Left lung (tissue), 4 donors: ENCODE measurements at regions not wholly inside any gene's neighbourhood (a gene's known extent, or its start where the extent isn't known, plus 50 kb on each side); places are given as distances from the start of the nearest gene placed in this dataset.
"Not testable (repeated sequence)": the region's sequence is repeated elsewhere in the genome, so short reads cannot be mapped to it uniquely, and the experiment has no call there.

Source experiments
- ATAC-seq: fragments of 200-7000 bp; cut with Tn5 transposase; one replicate; pipeline ENCODE4 v1.9.1; 2020; ENCODE audit warnings: moderate library complexity
- DNase-seq, 4 donors: peaks; one replicate each; pipeline ENCODE4 v3.0.0-alpha.2; 2013 to 2020
- H3K27ac ChIP-seq, 2 donors: fragments of 200-600 bp; sonication (generic) in 1 of 2; one replicate each; pipeline versions ENCODE4 v1.5.0 to v1.8.0; 2020 to 2021
- H3K27me3 ChIP-seq, 2 donors: fragments of 200-600 bp; sonication (generic) in 1 of 2; one replicate each; pipeline versions ENCODE4 v1.5.0 to v1.8.0; 2020 to 2021
- H3K36me3 ChIP-seq, 2 donors: fragments of 200-600 bp; sonication (generic) in 1 of 2; one replicate each; pipeline versions ENCODE4 v1.5.0 to v1.8.0; 2020 to 2021
- H3K4me1 ChIP-seq, 2 donors: fragments of 200-600 bp; one replicate each; pipeline ENCODE4 v1.8.0; 2021
- H3K4me3 ChIP-seq, 2 donors: fragments of 200-600 bp; sonication (generic) in 1 of 2; one replicate each; pipeline versions ENCODE4 v1.5.0 to v1.8.0; 2020 to 2021; ENCODE audit warnings: mild to moderate bottlenecking in 1 of 2
- H3K9me3 ChIP-seq, 2 donors: fragments of 200-600 bp; sonication (generic) in 1 of 2; one replicate each; pipeline versions ENCODE4 v1.5.0 to v1.8.0; 2020 to 2021
- CTCF ChIP-seq, 2 donors: fragments of 200-600 bp; sonication (generic) in 1 of 2; IDR thresholded peaks; one replicate each; pipeline versions ENCODE4 v1.5.0 to v1.8.0; 2021; ENCODE audit warnings: antibody characterized with exemption in 2 of 2
- intact Hi-C, 2 donors: fragments of 100-400 bp; cut with DNase I; formaldehyde crosslinking; loops; one replicate each; pipeline versions ENCODE4 v1.11.2 to v1.14.2; 2022
- donor health status: DM: no; HTN: yes; CAD: no.
- donor health status: DM: no; HTN: no; CAD: no.

GRCh38 chr21:9008636-9009035 lies 1512.7 kb upstream of the TPTE start:
- no peak for TF ChIP-seq CTCF (IDR thresholded peaks at IDR 0.05)
- Histone ChIP-seq H3K9me3 (peaks cover 0 to 11% of the 10 kb centered on the region in 2 donors), H3K36me3 (no peaks in the 10 kb centered on the region), H3K4me3 (no peak overlapping the region), H3K27ac (no peak overlapping the region), H3K27me3 (peaks cover 0 to 82% of the 10 kb centered on the region in 2 donors), H3K4me1 (no peaks in the 10 kb centered on the region)
- no peak for ATAC-seq
- DNase-seq, result peak in 1 of 4 donors; percentile 72
- intact Hi-C loops, result no loop called here

GRCh38 chr21:9009267-9010016 lies 1511.9 kb upstream of the TPTE start:
- DNase-seq, intact Hi-C loops, H3K9me3 ChIP-seq, H3K27ac ChIP-seq, H3K36me3 ChIP-seq, ATAC-seq, H3K4me3 ChIP-seq, H3K4me1 ChIP-seq: not testable (repeated sequence)
- peaks cover 0 to 86% of the 10 kb centered on the region in 2 donors for H3K27me3 ChIP-seq

GRCh38 chr21:9010121-9010795 lies 1511.1 kb upstream of the TPTE start:
- H3K4me3 ChIP-seq, DNase-seq, H3K9me3 ChIP-seq, H3K27ac ChIP-seq, ATAC-seq, H3K4me1 ChIP-seq, H3K36me3 ChIP-seq, intact Hi-C loops: not testable (repeated sequence)
- H3K27me3 ChIP-seq, result peaks cover 0 to 79% of the 10 kb centered on the region in 2 donors

GRCh38 chr21:9010936-9011890 lies 1510.2 kb upstream of the TPTE start:
- H3K4me3 ChIP-seq, ATAC-seq, intact Hi-C loops, H3K36me3 ChIP-seq, H3K27ac ChIP-seq, H3K9me3 ChIP-seq, H3K4me1 ChIP-seq: not testable (repeated sequence)
- peaks cover 0 to 77% of the 10 kb centered on the region in 2 donors for H3K27me3 ChIP-seq
- DNase-seq, result peak in 1 of 4 donors; percentile 46

GRCh38 chr21:9011916-9012315 lies 1509.5 kb upstream of the TPTE start:
- H3K9me3 ChIP-seq, H3K36me3 ChIP-seq, H3K27ac ChIP-seq, ATAC-seq, H3K4me1 ChIP-seq, DNase-seq, H3K4me3 ChIP-seq, intact Hi-C loops: not testable (repeated sequence)
- peaks cover 0 to 70% of the 10 kb centered on the region in 2 donors for H3K27me3 ChIP-seq

- H3K27ac ChIP-seq, intact Hi-C loops, H3K36me3 ChIP-seq, H3K9me3 ChIP-seq, H3K4me1 ChIP-seq, ATAC-seq, H3K4me3 ChIP-seq: not testable (repeated sequence)
- peaks cover 0 to 61% of the 10 kb centered on the region in 2 donors for H3K27me3 ChIP-seq
- peak in 1 of 4 donors; percentile 40 for DNase-seq
These were observed 1507.7 kb upstream of the TPTE start for GRCh38 chr21:9013502-9014242.

GRCh38 chr21:9014243-9014734 lies 1507.1 kb upstream of the TPTE start:
- H3K36me3 ChIP-seq, H3K4me1 ChIP-seq, H3K27ac ChIP-seq, ATAC-seq, H3K9me3 ChIP-seq, intact Hi-C loops, H3K4me3 ChIP-seq: not testable (repeated sequence)
- H3K27me3 ChIP-seq, result peaks cover 0 to 61% of the 10 kb centered on the region in 2 donors
- peak in 1 of 4 donors; percentile 42 for DNase-seq

GRCh38 chr21:9015483-9016197 lies 1505.7 kb upstream of the TPTE start:
- DNase-seq, result peak in 1 of 4 donors; percentile 45
- H3K9me3 ChIP-seq, H3K4me3 ChIP-seq, H3K36me3 ChIP-seq, ATAC-seq, H3K4me1 ChIP-seq, intact Hi-C loops, H3K27ac ChIP-seq: not testable (repeated sequence)
- peaks cover 0 to 52% of the 10 kb centered on the region in 2 donors for H3K27me3 ChIP-seq

- DNase-seq, result peak in 1 of 4 donors; percentile 77
- H3K27ac ChIP-seq, H3K4me3 ChIP-seq, H3K4me1 ChIP-seq, intact Hi-C loops, ATAC-seq, H3K9me3 ChIP-seq, H3K36me3 ChIP-seq: not testable (repeated sequence)
- H3K27me3 ChIP-seq, result peaks cover 0 to 37% of the 10 kb centered on the region in 2 donors
These were observed 1504.2 kb upstream of the TPTE start for GRCh38 chr21:9017206-9017605.

GRCh38 chr21:9018731-9019253 lies 1502.6 kb upstream of the TPTE start:
- H3K27ac ChIP-seq, H3K4me1 ChIP-seq, H3K4me3 ChIP-seq, H3K9me3 ChIP-seq, intact Hi-C loops, ATAC-seq, H3K36me3 ChIP-seq: not testable (repeated sequence)
- H3K27me3 ChIP-seq, result peaks cover 0 to 24% of the 10 kb centered on the region in 2 donors
- DNase-seq, result peak in 1 of 4 donors; percentile 28
